ENCODE measurements at regions not wholly inside any gene's neighbourhood (a gene's known extent, or its start where the extent isn't known, plus 50 kb on each side); places are given as distances from the start of the nearest gene placed in this dataset.

GRCh38 chr5:153099328-153099727 is 391.1 kb upstream of the GRIA1 start (continued):
- TF ChIP-seq NONO (IDR thresholded peaks at IDR 0.05) (no peak), NONO (CRISPR knock-in tag; conservative IDR thresholded peaks at IDR 0.05) (no peak), AKAP8 (CRISPR knock-in tag; IDR thresholded peaks at IDR 0.05) (no peak), ZNF414 (CRISPR knock-in tag; IDR thresholded peaks at IDR 0.05) (no peak), ZNF337 (CRISPR knock-in tag; IDR thresholded peaks at IDR 0.05; ENCODE audit: borderline replicate concordance, low read depth) (no peak), ZNF34 (CRISPR knock-in tag; IDR thresholded peaks at IDR 0.05; ENCODE audit: borderline replicate concordance) (no peak)

GRCh38 chr5:153101235-153102180 is 389.0 kb upstream of the GRIA1 start:
- no peak overlapping the region for H2AFZ ChIP-seq (ENCODE audit: low read length)
- no TSS peak for BruUV-seq (replicated peaks)
- H3K9me3 ChIP-seq (ENCODE audit: low read length), result peaks cover 76% of the 10 kb centered on the region
- no peak overlapping the region for H3K27ac ChIP-seq (ENCODE audit: extremely low read length, insufficient read depth, low read length)
- intact Hi-C loops (cut with micrococcal nuclease; ENCODE audit: unreplicated experiment), result no loop called here
- no peak for TF ChIP-seq ZNF556 (CRISPR knock-in tag; IDR thresholded peaks at IDR 0.05; ENCODE audit: borderline replicate concordance)
- TF ChIP-seq THRA (CRISPR knock-in tag; IDR thresholded peaks at IDR 0.05; ENCODE audit: borderline replicate concordance), result no peak
- TF ChIP-seq IRX3 (CRISPR knock-in tag; IDR thresholded peaks at IDR 0.05; ENCODE audit: borderline replicate concordance, low read depth), result no peak
- no peak for TF ChIP-seq ZNF773 (CRISPR knock-in tag; IDR thresholded peaks at IDR 0.05; ENCODE audit: borderline replicate concordance)
- H3K4me3 ChIP-seq (replicated peaks in 1 of 3; ENCODE audit: insufficient read depth in 1 of 3, low read depth in 2 of 3, low read length in 3 of 3), result no peak overlapping the region
- in situ Hi-C loops (cut with HindIII; ENCODE audit: extremely low pct_ligation_motif_present, low pct_unique_long_range_greater_than_20kb), result no loop called here
- H3K4me2 ChIP-seq (ENCODE audit: low read depth, low read length), result no peak overlapping the region
- no peaks in the 10 kb centered on the region for H3K36me3 ChIP-seq (replicated peaks in 1 of 2; ENCODE audit: control insufficient read depth in 1 of 2, insufficient read depth in 2 of 2, low read length in 2 of 2)
- no peaks in the 10 kb centered on the region for H3K27me3 ChIP-seq (ENCODE audit: control insufficient read depth in 1 of 2, insufficient read depth in 2 of 2, low read length in 2 of 2)
- no peaks in the 10 kb centered on the region for H4K20me1 ChIP-seq (ENCODE audit: insufficient read depth, low read length)
- no peak overlapping the region for H3K9ac ChIP-seq (ENCODE audit: insufficient read depth, low read depth, low read length)
- ATAC-seq, result no peak
- ChIA-PET CTCF (ENCODE audit: low intra/inter-chr PET ratio, low total read pairs) (no interaction called here), POLR2A (no interaction called here)
- H3K4me1 ChIP-seq (ENCODE audit: insufficient read depth, low read length), result no peaks in the 10 kb centered on the region
- no peak for DNase-seq (ENCODE audit: low spot score)
- FAIRE-seq, result no peak
- WGBS (ENCODE audit: low lambda C conversion rate), result 0% methylated on average over 3 of the region's 3 CpGs
- H3K79me2 ChIP-seq (ENCODE audit: insufficient read depth, low read length), result no peaks in the 10 kb centered on the region
